ENCODE measurements at regions not wholly inside any gene's neighbourhood (a gene's known extent, or its start where the extent isn't known, plus 50 kb on each side); places are given as distances from the start of the nearest gene placed in this dataset.

DNA sequence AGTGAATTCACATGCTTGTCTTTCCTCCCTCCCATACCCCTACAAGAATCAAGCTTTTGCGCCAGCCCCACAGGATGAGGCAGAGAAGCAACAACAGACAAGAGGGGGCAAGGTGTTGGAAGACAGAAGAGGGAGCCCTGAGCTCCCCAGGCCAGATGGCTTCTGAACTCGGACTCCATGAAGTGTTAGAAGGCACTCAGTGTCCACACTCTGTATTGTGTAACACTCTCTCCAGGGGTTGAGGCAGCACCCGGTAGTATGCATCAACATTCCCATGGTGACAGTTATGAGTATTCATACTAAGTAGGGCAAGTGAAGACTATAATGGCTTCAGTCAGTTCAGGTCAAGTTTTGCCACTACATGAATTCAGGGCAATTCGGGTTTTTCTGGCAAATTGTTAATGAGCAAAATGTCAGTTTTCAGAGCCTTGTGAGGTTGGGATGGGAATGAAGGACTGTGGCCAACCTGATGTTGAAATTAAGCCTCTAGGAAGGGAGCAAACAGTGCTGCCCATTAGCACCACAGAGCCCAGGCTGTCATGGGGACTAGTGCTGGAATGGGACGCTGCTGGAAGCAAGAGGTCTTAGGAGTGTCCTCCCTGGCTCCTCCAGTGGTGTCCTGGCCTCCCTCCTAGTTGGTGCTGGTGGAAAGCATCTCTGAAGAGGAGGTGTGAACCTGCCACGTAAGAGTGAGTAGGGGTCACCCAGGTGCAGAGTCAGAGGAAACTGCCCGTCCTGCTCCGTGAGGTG lies 79.4 kb downstream of the KLF15 start:
- Mint-ChIP-seq H3K27ac (no peak overlapping the region), H3K4me1 (ENCODE audit: low read depth) (no peaks in the 10 kb centered on the region), H3K36me3 (ENCODE audit: low read depth) (no peaks in the 10 kb centered on the region), H3K4me3 (no peak overlapping the region), H3K27me3 (ENCODE audit: low read depth) (peaks cover 5% of the 10 kb centered on the region), H3K9me3 (ENCODE audit: insufficient read depth) (no peaks in the 10 kb centered on the region)
- ATAC-seq (no peak), DNase-seq (no peak)
- POLR2A ChIA-PET, result no interaction called here
- CTCF ChIA-PET, result no interaction called here

DNA sequence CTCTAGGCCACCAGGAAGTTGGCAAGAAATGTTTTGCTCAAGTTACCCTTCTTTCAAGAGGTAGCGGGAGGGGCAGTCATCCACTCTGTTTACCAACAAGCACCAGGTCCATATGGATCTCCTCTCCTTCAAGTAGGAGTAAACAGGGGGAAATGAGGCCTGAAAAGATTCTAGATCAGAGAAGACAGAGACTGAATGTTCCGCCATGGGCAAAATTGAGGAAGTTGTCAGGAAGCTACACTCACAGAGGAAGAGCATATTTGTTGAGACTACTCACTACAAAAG lies 81.6 kb downstream of the KLF15 start:
- H3K27me3 Mint-ChIP-seq (ENCODE audit: low read depth), result peaks cover 3% of the 10 kb centered on the region
- no peak overlapping the region for H3K27ac Mint-ChIP-seq
- ChIA-PET CTCF (no interaction called here), POLR2A (no interaction called here)
- no peaks in the 10 kb centered on the region for H3K9me3 Mint-ChIP-seq (ENCODE audit: insufficient read depth)
- DNase-seq (no peak), ATAC-seq (no peak)
- H3K4me3 Mint-ChIP-seq, result no peak overlapping the region
- H3K36me3 Mint-ChIP-seq (ENCODE audit: low read depth), result no peaks in the 10 kb centered on the region
- no peaks in the 10 kb centered on the region for H3K4me1 Mint-ChIP-seq (ENCODE audit: low read depth)

- Mint-ChIP-seq H3K36me3 (ENCODE audit: low read depth) (no peaks in the 10 kb centered on the region), H3K4me1 (ENCODE audit: low read depth) (no peaks in the 10 kb centered on the region), H3K9me3 (ENCODE audit: insufficient read depth) (no peaks in the 10 kb centered on the region), H3K27me3 (ENCODE audit: low read depth) (peaks cover 3% of the 10 kb centered on the region), H3K4me3 (no peak overlapping the region), H3K27ac (no peak overlapping the region)
- ChIA-PET POLR2A (no interaction called here), CTCF (no interaction called here)
- ATAC-seq, result no peak
- no peak for DNase-seq
These were observed 82.2 kb downstream of the KLF15 start for GRCh38 chr3:126274735-126275619.

DNA sequence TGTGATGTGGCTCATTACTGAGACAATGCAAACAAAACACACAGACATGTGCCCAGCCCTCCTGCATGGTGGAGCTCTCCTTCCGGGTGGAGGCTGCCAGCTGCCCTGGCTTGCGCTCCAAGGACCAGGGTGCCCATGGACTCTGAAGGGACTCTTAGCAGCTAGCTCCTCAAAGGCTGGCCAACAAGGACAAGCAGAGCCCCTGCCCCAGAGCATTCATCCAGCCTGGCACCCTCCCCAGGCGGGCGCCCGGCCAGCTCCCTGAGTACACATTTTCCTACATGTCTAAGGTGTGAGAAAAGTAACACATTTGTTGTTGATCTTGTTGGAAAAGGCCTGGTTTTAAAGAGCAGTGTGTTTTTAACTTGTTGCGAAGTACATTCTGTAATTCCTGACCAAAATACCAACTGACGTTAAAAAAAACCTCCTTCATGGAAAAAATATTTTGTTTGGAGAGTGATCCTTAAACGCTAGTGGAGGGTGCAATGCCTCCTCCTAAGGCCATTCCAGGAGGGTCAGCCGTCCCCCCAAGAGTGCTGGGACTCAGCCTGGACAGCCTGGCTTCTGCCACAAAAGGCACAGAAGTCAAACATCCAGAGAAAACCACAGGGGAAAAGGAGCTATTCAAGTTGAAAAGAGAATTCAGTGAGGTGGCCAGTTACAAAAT lies 86.9 kb downstream of the KLF15 start:
- Mint-ChIP-seq H3K36me3 (ENCODE audit: low read depth) (no peaks in the 10 kb centered on the region), H3K4me1 (ENCODE audit: low read depth) (no peaks in the 10 kb centered on the region), H3K27me3 (ENCODE audit: low read depth) (peaks cover 19% of the 10 kb centered on the region), H3K9me3 (ENCODE audit: insufficient read depth) (no peaks in the 10 kb centered on the region), H3K4me3 (no peak overlapping the region), H3K27ac (no peak overlapping the region)
- ATAC-seq (no peak), DNase-seq (no peak)
- ChIA-PET CTCF (no interaction called here), POLR2A (no interaction called here)

DNA sequence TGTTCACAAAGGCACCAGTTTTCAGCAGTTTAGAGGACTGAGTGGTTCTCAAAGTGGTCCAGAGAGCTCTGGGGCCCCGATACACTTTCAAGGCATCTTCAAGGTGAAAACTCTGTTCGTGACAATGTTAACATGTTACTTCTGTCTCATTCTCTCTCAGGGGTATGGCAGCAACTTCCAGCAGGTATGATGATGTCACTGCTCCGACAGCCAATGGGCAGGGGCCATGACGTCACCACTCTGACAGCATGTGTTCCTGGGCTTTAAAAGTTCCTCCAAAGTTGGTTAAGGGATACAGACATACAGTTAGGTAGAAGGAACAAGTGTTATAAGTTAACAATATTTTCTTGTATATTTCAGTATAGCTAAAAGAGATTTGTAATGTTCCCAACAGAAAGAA lies 87.9 kb downstream of the KLF15 start:
- Mint-ChIP-seq H3K36me3 (ENCODE audit: low read depth) (no peaks in the 10 kb centered on the region), H3K27ac (no peak overlapping the region), H3K4me1 (ENCODE audit: low read depth) (no peaks in the 10 kb centered on the region), H3K27me3 (ENCODE audit: low read depth) (peaks cover 19% of the 10 kb centered on the region), H3K9me3 (ENCODE audit: insufficient read depth) (no peaks in the 10 kb centered on the region), H3K4me3 (no peak overlapping the region)
- ATAC-seq (no peak), DNase-seq (no peak)
- ChIA-PET POLR2A (no interaction called here), CTCF (no interaction called here)

- POLR2A ChIA-PET, result no interaction called here
- no peak for ATAC-seq
- CTCF ChIA-PET, result no interaction called here
These were observed 88.3 kb downstream of the KLF15 start for GRCh38 chr3:126268866-126269265.

DNA sequence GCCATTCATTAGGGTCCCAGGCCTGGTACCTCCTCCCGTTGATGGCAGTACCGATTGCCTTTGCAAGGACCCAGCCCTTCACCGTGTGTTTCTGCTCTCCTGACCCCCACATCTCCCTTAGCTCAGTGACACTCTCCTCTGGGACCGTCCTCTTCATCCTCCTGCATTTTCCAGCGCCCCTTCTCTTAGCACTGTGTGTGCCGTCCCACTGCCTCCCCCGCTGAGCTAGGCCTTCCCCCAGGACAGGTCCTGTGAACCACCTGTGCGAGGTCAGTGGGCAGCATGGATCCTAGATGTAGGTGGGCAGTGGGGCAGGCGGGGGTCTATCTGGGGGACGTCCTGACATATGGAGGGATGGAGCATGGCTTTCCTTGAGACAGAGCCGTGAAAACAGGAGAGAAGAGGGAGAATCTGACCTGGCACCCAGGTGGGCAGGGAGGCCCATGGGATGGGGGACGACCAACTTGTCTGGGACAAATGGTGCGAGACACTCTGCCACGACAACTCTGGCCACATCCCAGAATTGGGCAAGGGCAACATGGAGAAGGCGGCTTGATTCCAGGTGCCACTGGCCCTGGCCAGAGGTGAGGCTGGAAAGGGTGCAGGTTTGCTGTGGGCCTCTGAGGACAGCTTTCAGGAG lies 87.7 kb upstream of the ALDH1L1 start:
- Mint-ChIP-seq H3K9me3 (ENCODE audit: insufficient read depth) (no peaks in the 10 kb centered on the region), H3K4me1 (ENCODE audit: low read depth) (no peaks in the 10 kb centered on the region), H3K27me3 (ENCODE audit: low read depth) (peaks cover 19% of the 10 kb centered on the region), H3K27ac (no peak overlapping the region), H3K36me3 (ENCODE audit: low read depth) (no peaks in the 10 kb centered on the region), H3K4me3 (no peak overlapping the region)
- ChIA-PET POLR2A (no interaction called here), CTCF (no interaction called here)
- DNase-seq (no peak), ATAC-seq (no peak)

More at GRCh38 chr3:126268866-126269265, 88.3 kb downstream of the KLF15 start:
- Mint-ChIP-seq H3K4me3 (no peak overlapping the region), H3K4me1 (ENCODE audit: low read depth) (no peaks in the 10 kb centered on the region), H3K27me3 (ENCODE audit: low read depth) (peaks cover 19% of the 10 kb centered on the region), H3K9me3 (ENCODE audit: insufficient read depth) (no peaks in the 10 kb centered on the region), H3K27ac (no peak overlapping the region), H3K36me3 (ENCODE audit: low read depth) (no peaks in the 10 kb centered on the region)
- no peak for DNase-seq

DNA sequence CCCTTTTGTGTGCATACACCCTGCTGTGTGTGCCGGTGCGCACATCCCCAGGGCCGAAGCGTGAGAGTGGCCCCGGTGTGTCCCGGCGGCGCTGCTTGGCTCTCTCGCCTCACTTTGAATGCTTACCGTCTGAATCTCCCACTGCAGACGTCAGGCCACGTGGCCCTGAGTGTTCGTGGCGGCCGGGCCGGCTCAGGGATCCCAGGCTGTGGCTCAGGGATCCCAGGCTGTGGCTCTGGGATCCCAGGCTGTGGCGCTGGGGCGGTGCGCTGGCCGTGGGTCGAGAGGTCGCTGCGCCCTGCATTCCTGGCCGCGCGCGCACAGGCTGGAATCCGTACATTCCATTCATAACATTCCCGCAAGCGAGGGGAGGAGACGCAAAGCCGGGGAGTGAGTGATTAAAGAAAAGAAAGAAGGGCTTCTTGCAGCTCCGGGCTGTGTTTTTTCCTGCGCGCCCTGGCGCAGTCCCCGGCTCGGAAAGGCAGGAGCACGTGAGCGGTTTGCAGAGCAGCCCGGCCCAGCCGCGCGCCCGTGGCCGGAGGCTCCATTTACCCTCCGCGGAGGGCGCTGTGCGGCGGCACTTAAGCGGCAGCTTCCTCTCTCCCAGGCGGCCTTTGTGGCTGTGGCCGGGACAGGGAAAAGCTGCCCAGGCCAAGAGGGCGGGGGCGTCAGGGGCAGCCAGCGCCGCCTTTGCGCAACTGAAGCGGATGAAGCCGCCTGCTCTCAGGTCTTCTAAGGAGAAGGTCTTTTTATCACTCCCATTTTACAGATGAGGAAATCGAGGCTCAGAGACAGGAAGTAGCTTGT lies 87.0 kb upstream of the ALDH1L1 start:
- H3K4me3 Mint-ChIP-seq, result no peak overlapping the region
- peaks cover 19% of the 10 kb centered on the region for H3K27me3 Mint-ChIP-seq (ENCODE audit: low read depth)
- ATAC-seq (no peak), DNase-seq (no peak)
- no peaks in the 10 kb centered on the region for H3K36me3 Mint-ChIP-seq (ENCODE audit: low read depth)
- no peaks in the 10 kb centered on the region for H3K4me1 Mint-ChIP-seq (ENCODE audit: low read depth)
- H3K9me3 Mint-ChIP-seq (ENCODE audit: insufficient read depth), result no peaks in the 10 kb centered on the region
- CTCF ChIA-PET, result no interaction called here
- POLR2A ChIA-PET, result no interaction called here
- H3K27ac Mint-ChIP-seq, result no peak overlapping the region

- ChIA-PET CTCF (no interaction called here), POLR2A (no interaction called here)
- H3K36me3 Mint-ChIP-seq (ENCODE audit: low read depth), result no peaks in the 10 kb centered on the region
- no peaks in the 10 kb centered on the region for H3K9me3 Mint-ChIP-seq (ENCODE audit: insufficient read depth)
- no peaks in the 10 kb centered on the region for H3K4me1 Mint-ChIP-seq (ENCODE audit: low read depth)
- DNase-seq (no peak), ATAC-seq (no peak)
- H3K27me3 Mint-ChIP-seq (ENCODE audit: low read depth), result peaks cover 19% of the 10 kb centered on the region
- no peak overlapping the region for H3K27ac Mint-ChIP-seq
- no peak overlapping the region for H3K4me3 Mint-ChIP-seq
These were observed 86.4 kb upstream of the ALDH1L1 start for GRCh38 chr3:126266850-126267168.

DNA sequence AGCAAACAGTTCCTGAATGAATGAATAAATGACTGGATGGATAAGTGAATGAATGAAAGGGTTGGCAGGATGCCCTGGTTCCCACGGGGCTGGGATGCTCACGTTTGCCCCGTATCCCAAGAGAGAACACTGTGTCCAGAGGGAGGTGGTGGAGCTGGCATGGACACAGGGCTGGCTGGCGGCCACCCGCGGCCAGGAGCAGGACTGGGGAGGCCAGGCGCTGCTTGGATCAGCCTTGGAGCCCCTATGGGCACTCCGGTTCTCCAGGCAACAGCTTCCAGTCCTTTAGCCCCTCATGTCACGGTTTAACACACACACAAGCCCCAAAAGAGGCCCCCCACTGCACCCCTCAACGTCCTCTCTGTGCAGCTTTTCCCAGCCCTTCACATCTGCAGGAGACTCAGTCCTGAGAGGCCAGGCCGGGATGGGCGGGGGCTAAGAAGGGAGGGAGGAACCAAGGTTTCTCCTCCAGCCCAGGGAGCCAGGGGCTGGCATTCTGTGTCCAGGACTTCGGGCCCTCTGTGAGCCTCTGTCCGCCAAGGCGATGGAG lies 86.0 kb upstream of the ALDH1L1 start:
- ATAC-seq, result no peak

DNA sequence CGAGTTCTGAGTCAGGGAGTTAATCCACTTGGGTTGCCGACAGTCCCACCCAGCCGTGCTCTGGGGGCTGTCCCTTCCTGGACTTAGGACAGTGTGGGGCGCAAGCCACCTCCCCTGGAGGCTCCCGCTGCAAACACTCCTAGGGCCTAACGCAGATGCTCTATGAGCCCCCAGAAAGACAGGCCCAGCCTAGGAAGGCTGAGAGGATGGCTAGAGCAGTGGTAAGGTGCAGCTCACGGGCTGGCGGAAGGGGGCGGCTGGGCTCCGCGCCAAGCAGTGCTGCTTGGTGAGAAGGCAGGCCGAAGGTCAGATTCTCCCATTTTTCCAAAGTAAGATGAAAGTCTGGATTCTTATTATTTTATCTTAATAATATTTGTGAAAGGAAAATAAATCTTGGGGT lies 84.6 kb upstream of the ALDH1L1 start:
- ATAC-seq, result no peak
- H3K4me3 Mint-ChIP-seq, result no peak overlapping the region
- H3K36me3 Mint-ChIP-seq (ENCODE audit: low read depth), result no peaks in the 10 kb centered on the region
- ChIA-PET POLR2A (no interaction called here), CTCF (no interaction called here)
- no peak for DNase-seq
- H3K9me3 Mint-ChIP-seq (ENCODE audit: insufficient read depth), result no peaks in the 10 kb centered on the region
- no peak overlapping the region for H3K27ac Mint-ChIP-seq
- peaks cover 3% of the 10 kb centered on the region for H3K4me1 Mint-ChIP-seq (ENCODE audit: low read depth)
- H3K27me3 Mint-ChIP-seq (ENCODE audit: low read depth), result peaks cover 19% of the 10 kb centered on the region

More for the DNA sequence above, 86.0 kb upstream of the ALDH1L1 start:
- Mint-ChIP-seq H3K4me1 (ENCODE audit: low read depth) (no peaks in the 10 kb centered on the region), H3K27ac (no peak overlapping the region), H3K4me3 (no peak overlapping the region), H3K36me3 (ENCODE audit: low read depth) (no peaks in the 10 kb centered on the region), H3K27me3 (ENCODE audit: low read depth) (peaks cover 19% of the 10 kb centered on the region), H3K9me3 (ENCODE audit: insufficient read depth) (no peaks in the 10 kb centered on the region)
- CTCF ChIA-PET, result no interaction called here
- DNase-seq, result no peak
- POLR2A ChIA-PET, result no interaction called here
